Stomach (tissue), 8 donors: ENCODE measurements at regions not wholly inside any gene's neighbourhood (a gene's known extent, or its start where the extent isn't known, plus 50 kb on each side); places are given as distances from the start of the nearest gene placed in this dataset.

Experiments used
- DNase-seq, 2 donors: peaks; one replicate each; pipeline versions ENCODE4 v3.0.0 to v3.0.0-alpha.2; 2013 to 2019
- H3K27ac ChIP-seq, 5 donors: fragments of 200-600 bp in 4 of 5; sonication (generic) in 4 of 5; one replicate each; pipeline ENCODE4 v1.5.1; 2013 to 2019; ENCODE audit warnings: mild to moderate bottlenecking in 1 of 5, moderate library complexity in 1 of 5
- H3K27me3 ChIP-seq, 3 donors: fragments of 200-600 bp; sonication (generic); one replicate each; pipeline ENCODE4 v1.5.1; 2017 to 2019; ENCODE audit warnings: mixed run types in 1 of 3
- H3K36me3 ChIP-seq, 4 donors: fragments of 200-600 bp; sonication (generic); 1 replicate in 3 of 4; 2 replicates in 1 of 4; pipeline ENCODE4 v1.5.1; 2016 to 2019
- H3K4me1 ChIP-seq, 4 donors: fragments of 200-600 bp; sonication (generic); one replicate each; pipeline ENCODE4 v1.5.1; 2016 to 2019
- H3K4me3 ChIP-seq, 4 donors: fragments of 200-600 bp; sonication (generic) in 3 of 4; one replicate each; pipeline ENCODE4 v1.5.1; 2016 to 2019; ENCODE audit warnings: mild to moderate bottlenecking in 1 of 4
- H3K9me3 ChIP-seq, 4 donors: fragments of 200-600 bp; sonication (generic); one replicate each; pipeline ENCODE4 v1.5.1; 2016 to 2019
- EP300 ChIP-seq: sonication (generic); formaldehyde crosslinking; IDR thresholded peaks from one replicate; pipeline ENCODE4 v1.6.1; 2017; ENCODE audit warnings: antibody characterized with exemption
- POLR2A ChIP-seq, 4 donors: fragments of 450-650 bp; IDR thresholded peaks; one replicate each; pipeline ENCODE4 v1.6.1; 2016; ENCODE audit warnings: antibody characterized with exemption in 4 of 4, control low read depth in 2 of 4, mild to moderate bottlenecking in 1 of 4, moderate library complexity in 1 of 4
- POLR2AphosphoS5 ChIP-seq, 3 donors: sonication (generic); formaldehyde crosslinking; IDR thresholded peaks; one replicate each; pipeline ENCODE4 v1.6.1; 2016; ENCODE audit warnings: antibody characterized with exemption in 3 of 3
- whole genome bisulfite sequencing, 5 donors: extraction: QIAGEN DNeasy Blood & Tissue Kit in 3 of 5; methylation state at CpG; one replicate each; pipeline versions ENCODE4 v1.1.5 to v1.1.7; 2013 to 2018; 5-methylcytosine and 5-hydroxymethylcytosine counted together
- intact Hi-C: fragments of 100-400 bp; cut with DNase I; formaldehyde crosslinking; loops from one replicate; pipeline ENCODE4 v1.15.1; 2023; ENCODE audit warnings: low total_unique reads
- TF ChIP-seq, protein P1 (sequence below), 7 experiments: fragments of 450-650 bp in 4 of 7; fragments of 200-600 bp in 3 of 7; sonication (generic) in 3 of 7; IDR thresholded peaks; one replicate each; pipeline ENCODE4 v1.5.1; 2016 to 2019; ENCODE audit warnings: antibody characterized with exemption in 7 of 7, control low read depth in 2 of 7, mild to moderate bottlenecking in 1 of 7
- donor health status: healthy with polysubstance abuse.
- donor health status: Bipolar disorder and iron deficiency.
- donor health status: healthy.

DNA sequence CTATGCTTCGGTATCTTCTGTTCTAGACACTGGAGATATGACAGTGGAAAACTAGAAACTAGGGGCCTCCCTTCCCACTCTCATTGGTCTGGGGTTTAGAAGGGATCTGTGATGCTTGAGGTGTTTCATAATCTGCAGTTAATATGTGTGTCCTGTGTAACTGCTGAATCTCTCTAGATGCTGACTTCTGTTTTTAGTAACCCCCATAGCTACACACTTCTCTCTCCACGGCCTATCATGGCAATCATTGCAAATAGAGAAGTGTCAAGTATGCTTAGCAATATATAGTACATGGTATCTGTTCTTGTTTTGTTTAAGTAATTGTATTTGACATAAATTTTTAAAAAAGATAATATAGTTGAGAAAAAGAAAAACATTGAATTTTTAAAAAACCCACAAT, 394.6 kb upstream of the MMS22L start:
- no peaks in the 10 kb centered on the region for H3K27me3 ChIP-seq
- H3K9me3 ChIP-seq: no peaks in the 10 kb centered on the region
- intact Hi-C loops: no loop called here
- no peak overlapping the region for H3K4me3 ChIP-seq
- no peaks in the 10 kb centered on the region for H3K4me1 ChIP-seq
- no peaks in the 10 kb centered on the region for H3K36me3 ChIP-seq
- WGBS, 5 donors: 68 to 81% (median 73%) methylated on average over 2 of the region's 2 CpGs
- TF ChIP-seq EP300: no peak
- TF ChIP-seq, protein P1, sequence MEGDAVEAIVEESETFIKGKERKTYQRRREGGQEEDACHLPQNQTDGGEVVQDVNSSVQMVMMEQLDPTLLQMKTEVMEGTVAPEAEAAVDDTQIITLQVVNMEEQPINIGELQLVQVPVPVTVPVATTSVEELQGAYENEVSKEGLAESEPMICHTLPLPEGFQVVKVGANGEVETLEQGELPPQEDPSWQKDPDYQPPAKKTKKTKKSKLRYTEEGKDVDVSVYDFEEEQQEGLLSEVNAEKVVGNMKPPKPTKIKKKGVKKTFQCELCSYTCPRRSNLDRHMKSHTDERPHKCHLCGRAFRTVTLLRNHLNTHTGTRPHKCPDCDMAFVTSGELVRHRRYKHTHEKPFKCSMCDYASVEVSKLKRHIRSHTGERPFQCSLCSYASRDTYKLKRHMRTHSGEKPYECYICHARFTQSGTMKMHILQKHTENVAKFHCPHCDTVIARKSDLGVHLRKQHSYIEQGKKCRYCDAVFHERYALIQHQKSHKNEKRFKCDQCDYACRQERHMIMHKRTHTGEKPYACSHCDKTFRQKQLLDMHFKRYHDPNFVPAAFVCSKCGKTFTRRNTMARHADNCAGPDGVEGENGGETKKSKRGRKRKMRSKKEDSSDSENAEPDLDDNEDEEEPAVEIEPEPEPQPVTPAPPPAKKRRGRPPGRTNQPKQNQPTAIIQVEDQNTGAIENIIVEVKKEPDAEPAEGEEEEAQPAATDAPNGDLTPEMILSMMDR (IDR thresholded peaks at IDR 0.05): no peak
- no peak for TF ChIP-seq POLR2A (IDR thresholded peaks at IDR 0.05)
- TF ChIP-seq POLR2AphosphoS5 (IDR thresholded peaks at IDR 0.05): no peak
- H3K27ac ChIP-seq: no peak overlapping the region
- DNase-seq: no peak

DNA sequence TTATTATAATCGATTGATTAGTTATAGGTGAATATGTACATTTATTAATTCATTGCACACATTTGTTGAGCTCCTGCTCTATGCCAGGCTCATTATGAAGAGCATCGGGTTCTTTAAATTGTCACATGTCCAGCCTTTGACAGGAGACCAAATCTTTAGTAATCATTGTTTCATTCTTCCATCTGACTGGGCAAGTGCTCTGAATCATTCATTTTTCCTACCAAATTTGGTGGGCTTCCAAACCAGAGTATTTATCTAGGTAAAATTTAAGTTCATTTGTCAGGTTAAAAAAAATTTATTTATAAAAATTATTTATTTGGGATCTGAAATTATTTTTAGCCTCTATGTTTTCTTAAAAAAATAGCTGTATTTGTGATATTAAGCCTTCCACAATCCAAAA, 404.9 kb upstream of the MMS22L start:
- intact Hi-C loops: no loop called here
- Histone ChIP-seq H3K27me3 (no peaks in the 10 kb centered on the region), H3K36me3 (no peaks in the 10 kb centered on the region), H3K27ac (no peak overlapping the region), H3K9me3 (no peaks in the 10 kb centered on the region), H3K4me1 (no peaks in the 10 kb centered on the region), H3K4me3 (no peak overlapping the region)
- TF ChIP-seq POLR2A (IDR thresholded peaks at IDR 0.05): no peak
- no peak for TF ChIP-seq EP300
- no peak for TF ChIP-seq POLR2AphosphoS5 (IDR thresholded peaks at IDR 0.05)
- TF ChIP-seq, protein P1 (IDR thresholded peaks at IDR 0.05): no peak
- DNase-seq: no peak
- WGBS, 5 donors: 85 to 96% (median 95%) methylated on average over 2 of the region's 2 CpGs

DNA sequence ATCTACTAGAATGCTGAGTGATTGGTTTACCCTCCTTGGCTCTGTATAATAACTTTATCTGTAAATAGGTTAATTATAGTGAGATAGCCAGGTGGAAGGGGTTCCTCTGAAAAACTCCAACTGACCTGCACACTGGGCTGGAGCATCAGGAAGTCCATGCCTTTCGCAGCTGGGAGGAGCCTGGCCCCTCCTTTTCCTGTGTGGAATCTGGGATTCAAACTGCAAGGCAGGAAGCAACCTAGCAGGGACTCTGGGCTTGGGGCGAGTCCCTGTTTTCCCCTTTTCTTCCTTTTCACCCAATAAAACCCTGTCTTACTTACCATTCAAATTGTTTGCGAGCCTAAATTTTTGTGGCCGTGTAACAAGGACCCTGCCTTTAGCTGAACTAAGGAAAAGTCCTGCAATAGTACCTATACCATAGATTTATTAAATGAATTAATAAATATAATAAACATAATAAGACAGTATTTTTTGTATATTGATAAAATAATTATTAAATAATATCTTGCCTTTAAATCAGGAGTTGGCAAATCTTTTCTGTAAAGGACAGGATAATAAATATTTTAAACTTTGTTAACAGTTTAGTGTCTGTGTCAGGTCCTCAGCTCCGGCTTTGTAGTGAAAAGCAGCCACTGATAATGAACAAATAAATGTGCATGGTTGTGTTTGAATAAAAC, 406.2 kb upstream of the MMS22L start:
- DNase-seq: no peak
- H3K4me1 ChIP-seq: no peaks in the 10 kb centered on the region
- H3K27me3 ChIP-seq: no peaks in the 10 kb centered on the region
- H3K9me3 ChIP-seq: no peaks in the 10 kb centered on the region
- no peaks in the 10 kb centered on the region for H3K36me3 ChIP-seq
- TF ChIP-seq EP300: no peak
- TF ChIP-seq POLR2AphosphoS5 (IDR thresholded peaks at IDR 0.05): no peak
- TF ChIP-seq, protein P1 (IDR thresholded peaks at IDR 0.05): no peak
- no peak for TF ChIP-seq POLR2A (IDR thresholded peaks at IDR 0.05)
- no peak overlapping the region for H3K4me3 ChIP-seq
- intact Hi-C loops: no loop called here
- no peak overlapping the region for H3K27ac ChIP-seq
- WGBS, 5 donors: 66 to 83% (median 80%) methylated on average over 5 of the region's 5 CpGs

DNA sequence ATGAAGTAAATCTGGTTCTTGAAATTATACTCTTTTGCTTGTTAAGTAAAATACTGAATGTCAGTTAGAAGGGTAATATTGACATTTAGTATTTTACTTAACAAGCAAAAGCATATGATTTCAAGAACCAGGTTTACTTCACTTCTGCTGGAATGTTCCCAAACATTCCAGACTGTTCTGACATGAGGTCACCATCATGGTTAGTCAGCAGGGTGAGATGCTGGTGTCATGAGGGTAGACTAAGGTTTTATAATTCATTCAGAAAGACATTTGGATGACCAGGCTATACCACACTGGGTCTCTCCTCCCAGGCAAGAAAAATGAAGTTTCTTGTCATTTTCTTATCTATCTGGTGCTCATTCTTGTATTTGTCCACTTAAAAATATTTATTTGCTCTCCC, 414.4 kb upstream of the MMS22L start:
- TF ChIP-seq, protein P1 (IDR thresholded peaks at IDR 0.05): no peak
- TF ChIP-seq POLR2AphosphoS5 (IDR thresholded peaks at IDR 0.05) (no peak), EP300 (no peak), POLR2A (IDR thresholded peaks at IDR 0.05) (no peak)
- intact Hi-C loops: no loop called here

More for the DNA sequence above, 414.4 kb upstream of the MMS22L start:
- Histone ChIP-seq H3K9me3 (no peaks in the 10 kb centered on the region), H3K4me3 (no peak overlapping the region), H3K4me1 (no peaks in the 10 kb centered on the region), H3K36me3 (no peaks in the 10 kb centered on the region), H3K27ac (no peak overlapping the region), H3K27me3 (no peaks in the 10 kb centered on the region)
- DNase-seq: no peak
